Activated naive CD8-positive, alpha-beta T cell treated with anti-CD3 and anti-CD28 coated beads, Interleukin-2, amount 10 ng/mL, durations not matched to agents 7 days and 5 days (primary cell): ENCODE measurements at regions not wholly inside any gene's neighbourhood (a gene's known extent, or its start where the extent isn't known, plus 50 kb on each side); places are given as distances from the start of the nearest gene placed in this dataset.

Source experiments
- ATAC-seq: fragments of 150-1000 bp; cut with Tn5 transposase; one replicate; pipeline ENCODE4 v1.10.0; 2021; ENCODE audit warnings: low read depth, moderate library complexity
- POLR2A ChIA-PET: fragments of 350-600 bp; sonication (Branson Sonifier 250); formaldehyde crosslinking; loops from one replicate; lab custom pipeline; 2021; ENCODE audit warnings: antibody characterized with exemption; lab: Charles Lee
- DNase-seq: peaks from one replicate; pipeline ENCODE4 v3.0.0; 2021
- H3K27ac Mint-ChIP-seq: one replicate; pipeline ENCODE4 v1.8.0; 2022; ENCODE audit warnings: mild to moderate bottlenecking, mixed read lengths
- H3K27me3 Mint-ChIP-seq: one replicate; pipeline ENCODE4 v1.8.0; 2022; ENCODE audit warnings: mild to moderate bottlenecking, moderate library complexity, mixed read lengths
- H3K36me3 Mint-ChIP-seq: one replicate; pipeline ENCODE4 v1.8.0; 2021; ENCODE audit warnings: mild to moderate bottlenecking, mixed read lengths
- H3K4me1 Mint-ChIP-seq: one replicate; pipeline ENCODE4 v1.8.0; 2021; ENCODE audit warnings: mixed read lengths
- H3K4me3 Mint-ChIP-seq: one replicate; pipeline ENCODE4 v1.8.0; 2022; ENCODE audit warnings: mild to moderate bottlenecking, moderate library complexity, mixed read lengths
- H3K9me3 Mint-ChIP-seq: one replicate; pipeline ENCODE4 v1.8.0; 2021; ENCODE audit warnings: mixed read lengths

DNA sequence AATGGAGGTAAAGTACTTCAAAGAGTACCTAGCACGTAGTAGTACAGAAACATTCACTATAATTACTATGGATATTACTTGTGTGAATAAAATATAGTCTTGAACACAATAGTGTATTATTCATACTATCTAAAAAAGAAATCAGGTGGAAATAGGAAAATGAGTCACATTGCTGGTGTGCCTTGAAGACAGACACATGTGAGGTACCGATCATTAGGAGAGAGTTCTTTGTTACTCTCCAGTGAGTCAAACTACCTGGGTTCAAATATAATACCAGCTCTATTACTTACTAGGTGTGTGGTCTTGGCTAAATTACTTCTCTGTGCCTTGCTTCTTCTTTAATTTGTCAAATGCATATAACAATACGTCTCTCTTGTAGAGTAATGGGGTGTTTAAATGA is 50.8 kb upstream of the BEND6 start:
- ATAC-seq (no peak), DNase-seq (no peak)
- Mint-ChIP-seq H3K27ac (no peak overlapping the region), H3K4me3 (no peak overlapping the region), H3K4me1 (no peaks in the 10 kb centered on the region), H3K9me3 (no peaks in the 10 kb centered on the region), H3K27me3 (peaks cover 24% of the 10 kb centered on the region), H3K36me3 (no peaks in the 10 kb centered on the region)
- POLR2A ChIA-PET: interaction anchor here (1.2 kb wide), 1 partner anchor 413 kb away, joined by 3 read pairs; the partner anchor contains the start of gene PRIM2

DNA sequence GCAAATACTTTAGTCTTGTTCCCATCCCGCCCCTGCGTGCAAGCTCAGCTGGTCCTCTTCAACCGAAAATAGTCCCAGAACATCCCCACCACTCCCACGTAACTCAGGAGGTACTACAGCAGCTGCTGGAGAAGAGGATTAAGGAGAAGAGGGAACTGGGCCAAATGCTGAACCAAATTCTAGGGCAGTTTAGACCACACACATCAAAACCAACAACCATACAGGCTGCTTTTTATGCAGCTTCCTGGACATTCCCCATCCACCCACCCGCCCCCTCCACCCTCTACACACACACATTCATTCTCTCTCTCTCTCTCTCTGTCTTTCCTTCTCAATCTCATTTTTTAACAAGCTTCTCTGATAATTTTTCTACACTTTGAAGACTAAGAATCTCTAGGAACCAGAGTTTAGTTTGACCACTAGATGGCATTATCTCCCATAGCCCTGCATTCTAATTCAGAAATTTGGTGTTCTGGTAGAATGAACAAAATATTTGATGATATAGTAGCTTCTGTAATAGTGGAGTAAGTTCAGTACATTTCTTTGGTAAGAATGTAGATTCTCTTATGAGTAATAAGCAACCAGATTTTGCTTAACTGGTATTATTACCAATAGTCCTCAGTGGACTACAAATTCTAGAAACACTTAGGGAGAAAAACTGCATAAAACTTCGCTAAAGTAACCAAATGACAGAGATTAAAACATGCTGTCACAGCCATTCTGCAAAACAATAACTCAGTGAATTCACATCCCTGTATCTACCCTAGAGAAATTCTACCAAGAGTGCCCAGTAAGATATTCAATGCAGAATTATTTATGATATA is 52.1 kb upstream of the BEND6 start:
- POLR2A ChIA-PET: no interaction called here
- peaks cover 21% of the 10 kb centered on the region for H3K27me3 Mint-ChIP-seq

GRCh38 chr6:56900784-56901183 is 54.1 kb upstream of the BEND6 start:
- POLR2A ChIA-PET: no interaction called here
- ATAC-seq (no peak), DNase-seq (no peak)
- no peaks in the 10 kb centered on the region for H3K4me1 Mint-ChIP-seq
- H3K36me3 Mint-ChIP-seq: no peaks in the 10 kb centered on the region
- H3K4me3 Mint-ChIP-seq: no peak overlapping the region
- peaks cover 14% of the 10 kb centered on the region for H3K27me3 Mint-ChIP-seq
- H3K9me3 Mint-ChIP-seq: no peaks in the 10 kb centered on the region
- no peak overlapping the region for H3K27ac Mint-ChIP-seq

More for the DNA sequence above, 52.1 kb upstream of the BEND6 start:
- no peak overlapping the region for H3K27ac Mint-ChIP-seq
- ATAC-seq (no peak), DNase-seq (no peak)
- no peak overlapping the region for H3K4me3 Mint-ChIP-seq
- no peaks in the 10 kb centered on the region for H3K4me1 Mint-ChIP-seq
- H3K36me3 Mint-ChIP-seq: no peaks in the 10 kb centered on the region
- H3K9me3 Mint-ChIP-seq: no peaks in the 10 kb centered on the region

DNA sequence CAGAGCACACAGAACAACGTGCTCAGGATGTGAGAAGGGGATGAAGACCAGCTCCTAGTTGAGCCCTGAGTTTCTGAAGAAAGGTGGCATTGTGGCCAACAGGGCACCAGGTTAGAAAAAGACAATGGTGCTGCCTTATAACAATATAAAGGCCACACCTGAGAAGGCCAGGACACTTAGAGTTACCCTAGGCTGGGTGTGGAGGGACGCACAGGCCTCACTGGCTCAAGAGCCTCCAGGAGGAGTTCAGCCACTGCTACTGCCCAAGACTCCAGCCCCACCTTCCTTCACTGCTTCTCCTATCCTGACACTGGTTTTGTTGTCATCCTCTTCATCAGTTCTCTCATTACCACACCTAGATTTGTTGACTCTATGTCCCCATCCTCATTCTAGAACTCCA is 55.2 kb upstream of the BEND6 start:
- Mint-ChIP-seq H3K27ac (no peak overlapping the region), H3K9me3 (no peaks in the 10 kb centered on the region), H3K4me3 (no peak overlapping the region), H3K4me1 (no peaks in the 10 kb centered on the region), H3K27me3 (peaks cover 14% of the 10 kb centered on the region), H3K36me3 (no peaks in the 10 kb centered on the region)
- DNase-seq: no peak
- ATAC-seq: no peak
- POLR2A ChIA-PET: no interaction called here

GRCh38 chr6:56899311-56899710 is 55.6 kb upstream of the BEND6 start:
- no peaks in the 10 kb centered on the region for H3K4me1 Mint-ChIP-seq
- POLR2A ChIA-PET: no interaction called here

DNA sequence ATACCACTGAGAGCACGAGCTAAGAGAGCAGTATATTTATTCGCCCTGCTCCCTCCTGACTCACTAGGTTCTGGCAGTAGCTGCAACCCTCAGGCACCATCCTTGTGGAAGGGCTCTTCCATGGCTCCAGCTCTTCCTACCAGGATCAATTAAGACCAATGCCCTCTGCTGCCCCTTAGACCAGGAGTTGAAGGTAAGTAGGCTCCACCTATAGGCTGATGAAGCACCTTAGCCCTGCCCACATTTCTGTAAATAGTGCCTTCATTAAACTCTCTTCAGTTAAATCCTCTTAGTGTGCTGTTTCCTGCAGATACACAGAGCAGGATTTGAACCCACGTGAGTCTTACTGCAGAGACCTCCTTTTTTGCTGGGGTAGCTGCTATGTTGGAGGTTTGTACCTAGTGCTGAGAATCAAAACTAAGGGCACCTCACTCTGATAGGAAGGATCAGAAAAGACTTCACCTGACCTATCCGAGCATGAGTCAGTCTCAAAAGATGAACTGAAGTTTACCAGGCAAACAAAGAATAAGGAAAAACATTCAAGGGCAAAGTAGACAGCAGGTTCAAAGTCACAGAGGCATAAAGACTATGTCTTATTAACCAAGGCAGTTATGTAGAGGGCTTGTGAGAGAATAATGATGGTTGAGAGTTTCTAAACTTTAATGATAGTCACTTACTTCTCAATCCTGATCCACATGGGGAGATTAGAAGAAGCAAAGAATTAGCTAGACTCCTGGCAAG is 56.9 kb upstream of the BEND6 start:
- no peaks in the 10 kb centered on the region for H3K9me3 Mint-ChIP-seq
- POLR2A ChIA-PET: no interaction called here
- no peak for DNase-seq
- H3K4me3 Mint-ChIP-seq: no peak overlapping the region
- H3K4me1 Mint-ChIP-seq: no peaks in the 10 kb centered on the region
- no peak for ATAC-seq
- peaks cover 9% of the 10 kb centered on the region for H3K27me3 Mint-ChIP-seq
- H3K27ac Mint-ChIP-seq: no peak overlapping the region
- no peaks in the 10 kb centered on the region for H3K36me3 Mint-ChIP-seq

More at GRCh38 chr6:56899311-56899710, 55.6 kb upstream of the BEND6 start:
- H3K27me3 Mint-ChIP-seq: peaks cover 14% of the 10 kb centered on the region
- ATAC-seq (no peak), DNase-seq (no peak)
- H3K4me3 Mint-ChIP-seq: no peak overlapping the region
- no peak overlapping the region for H3K27ac Mint-ChIP-seq
- H3K36me3 Mint-ChIP-seq: no peaks in the 10 kb centered on the region
- H3K9me3 Mint-ChIP-seq: no peaks in the 10 kb centered on the region

- Mint-ChIP-seq H3K4me3 (no peak overlapping the region), H3K27me3 (peaks cover 3% of the 10 kb centered on the region), H3K9me3 (no peaks in the 10 kb centered on the region), H3K36me3 (no peaks in the 10 kb centered on the region), H3K27ac (no peak overlapping the region), H3K4me1 (peaks cover 11% of the 10 kb centered on the region)
- POLR2A ChIA-PET: no interaction called here
- DNase-seq: no peak
- no peak for ATAC-seq
These were observed 63.2 kb upstream of the BEND6 start for GRCh38 chr6:56891754-56892153.

GRCh38 chr6:56890683-56891429 is 64.1 kb upstream of the BEND6 start:
- POLR2A ChIA-PET: no interaction called here
- Mint-ChIP-seq H3K36me3 (no peaks in the 10 kb centered on the region), H3K4me1 (peaks cover 11% of the 10 kb centered on the region), H3K27ac (no peak overlapping the region), H3K4me3 (no peak overlapping the region), H3K9me3 (no peaks in the 10 kb centered on the region), H3K27me3 (peaks cover 3% of the 10 kb centered on the region)
- DNase-seq: no peak
- ATAC-seq: no peak

DNA sequence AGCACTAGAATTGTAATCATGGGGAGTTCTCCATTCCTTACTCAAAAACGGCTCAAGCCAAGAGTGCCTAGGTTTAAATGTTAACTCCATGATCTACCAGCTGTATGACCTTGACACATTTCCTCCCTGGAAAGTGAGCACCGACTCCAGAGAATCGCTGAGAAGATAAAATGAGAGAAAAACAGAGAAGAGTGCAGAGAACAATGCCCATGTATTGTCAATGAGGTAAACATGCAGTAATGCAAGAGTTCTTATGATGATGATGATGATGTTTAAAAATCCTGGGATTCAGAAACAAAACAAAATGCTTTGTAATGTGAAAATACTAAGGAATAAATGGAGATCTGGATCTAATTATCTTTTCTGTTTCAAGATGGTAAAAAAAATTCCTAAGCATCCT is 64.8 kb upstream of the BEND6 start:
- H3K27ac Mint-ChIP-seq: no peak overlapping the region
- peaks cover 11% of the 10 kb centered on the region for H3K4me1 Mint-ChIP-seq
- POLR2A ChIA-PET: no interaction called here
- no peaks in the 10 kb centered on the region for H3K36me3 Mint-ChIP-seq
- no peak overlapping the region for H3K4me3 Mint-ChIP-seq
- no peaks in the 10 kb centered on the region for H3K9me3 Mint-ChIP-seq
- no peak for ATAC-seq
- DNase-seq: no peak
- peaks cover 3% of the 10 kb centered on the region for H3K27me3 Mint-ChIP-seq

GRCh38 chr6:56889492-56889891 is 65.4 kb upstream of the BEND6 start:
- Mint-ChIP-seq H3K4me1 (peaks cover 11% of the 10 kb centered on the region), H3K4me3 (no peak overlapping the region), H3K27ac (no peak overlapping the region), H3K27me3 (peaks cover 3% of the 10 kb centered on the region), H3K9me3 (no peaks in the 10 kb centered on the region), H3K36me3 (no peaks in the 10 kb centered on the region)
- DNase-seq (no peak), ATAC-seq (no peak)
- POLR2A ChIA-PET: no interaction called here

DNA sequence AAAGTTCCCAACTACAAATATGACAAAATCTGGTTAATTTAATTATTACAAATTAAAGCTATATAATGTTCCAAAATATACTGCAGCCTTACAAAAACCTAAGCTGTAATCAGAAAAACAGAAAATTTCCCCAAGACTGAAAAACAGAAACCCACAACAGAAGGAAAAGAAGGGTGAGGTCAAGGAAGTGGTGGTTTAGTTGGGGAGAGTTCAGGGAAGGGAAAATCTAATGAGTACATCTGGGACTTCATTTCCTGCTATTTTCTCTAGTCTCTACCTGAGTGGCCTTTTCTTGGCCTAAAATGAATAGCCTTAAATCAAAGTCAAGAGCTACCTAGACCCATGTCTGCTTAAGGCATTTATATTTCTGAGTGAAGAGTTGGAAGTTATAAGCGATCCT is 66.2 kb upstream of the BEND6 start:
- Mint-ChIP-seq H3K27me3 (peaks cover 3% of the 10 kb centered on the region), H3K9me3 (no peaks in the 10 kb centered on the region), H3K27ac (no peak overlapping the region), H3K4me3 (no peak overlapping the region), H3K36me3 (no peaks in the 10 kb centered on the region), H3K4me1 (peaks cover 11% of the 10 kb centered on the region)
- no peak for DNase-seq
- ATAC-seq: no peak
- POLR2A ChIA-PET: no interaction called here

DNA sequence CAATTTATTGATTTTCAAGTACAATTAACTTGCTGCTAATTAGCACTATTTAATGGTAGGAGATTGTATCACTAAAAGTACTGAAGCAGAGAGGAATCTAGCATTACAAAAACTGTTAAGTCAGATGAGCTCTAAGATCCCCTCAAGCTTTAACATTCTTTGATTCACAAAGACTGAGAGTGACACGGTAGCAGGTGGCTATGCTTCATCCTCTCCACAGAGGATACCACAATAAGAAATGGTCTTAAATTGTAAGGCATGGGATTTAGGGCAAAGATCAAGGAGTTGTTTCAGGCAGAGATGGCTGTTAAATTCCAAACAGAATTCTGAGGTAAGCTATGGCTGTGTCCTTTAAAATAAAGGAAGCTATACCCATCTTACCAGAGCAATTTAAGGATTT is 67.8 kb upstream of the BEND6 start:
- ATAC-seq: no peak
- no peaks in the 10 kb centered on the region for H3K9me3 Mint-ChIP-seq

DNA sequence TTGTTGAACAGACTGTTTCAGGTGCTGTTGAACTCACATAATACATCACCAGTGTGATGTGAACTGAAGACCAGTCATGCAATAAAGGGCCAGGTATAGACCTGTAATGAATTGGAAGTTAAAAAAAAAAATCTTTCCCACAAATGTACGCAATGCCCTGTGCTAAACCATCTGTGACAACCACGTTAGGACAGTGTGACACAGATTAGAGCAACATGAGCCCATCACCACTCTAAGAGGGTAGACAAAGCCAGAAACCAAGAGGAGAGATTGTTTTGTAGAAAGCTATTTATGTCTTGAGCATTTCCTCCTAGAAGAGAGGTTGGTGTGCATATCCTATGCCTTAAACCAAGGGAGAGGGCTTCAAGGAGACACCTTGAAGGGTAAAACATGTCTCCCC is 77.0 kb upstream of the BEND6 start:
- Mint-ChIP-seq H3K36me3 (no peaks in the 10 kb centered on the region), H3K4me1 (no peaks in the 10 kb centered on the region), H3K9me3 (no peaks in the 10 kb centered on the region), H3K27ac (no peak overlapping the region), H3K27me3 (peaks cover 16% of the 10 kb centered on the region), H3K4me3 (no peak overlapping the region)
- no peak for ATAC-seq
- DNase-seq: no peak
- POLR2A ChIA-PET: no interaction called here

More for the DNA sequence above, 67.8 kb upstream of the BEND6 start:
- DNase-seq: no peak
- Mint-ChIP-seq H3K27me3 (peaks cover 6% of the 10 kb centered on the region), H3K36me3 (no peaks in the 10 kb centered on the region), H3K27ac (no peak overlapping the region), H3K4me1 (peaks cover 11% of the 10 kb centered on the region), H3K4me3 (no peak overlapping the region)
- POLR2A ChIA-PET: no interaction called here
